OCI-LY7 (cell line): ENCODE measurements at regions not wholly inside any gene's neighbourhood (a gene's known extent, or its start where the extent isn't known, plus 50 kb on each side); places are given as distances from the start of the nearest gene placed in this dataset.

Experiments used
- BruUV-seq: library from RNA; stranded (reverse); fragments of 400-500 nt; replicated peaks from 2 replicates; lab custom pipeline; 2021; lab: Mats Ljungman, UMichigan
- CTCF ChIA-PET: fragments of 300-600 bp; sonication (Branson Sonifier 250); formaldehyde crosslinking; loops from one replicate; lab custom pipeline; 2022; ENCODE audit warnings: antibody characterized with exemption; ENCODE audit not compliant: unreplicated experiment; lab: Charles Lee
- POLR2A ChIA-PET: fragments of 300-600 bp; sonication (Branson Sonifier 250); formaldehyde crosslinking; loops from one replicate; lab custom pipeline; 2022; ENCODE audit warnings: antibody characterized with exemption; lab: Charles Lee
- DNase-seq: peaks from one replicate; pipeline ENCODE4 v3.0.0-alpha.2; 2015; ENCODE audit warnings: low spot score
- H2AFZ ChIP-seq: fragments of 200-600 bp; sonication (generic), shearing (Covaris generic); 2 replicates; pipeline ENCODE4 v1.6.1; 2014; ENCODE audit warnings: mild to moderate bottlenecking, antibody characterized with exemption, low read length, moderate library complexity
- H3K27ac ChIP-seq: fragments of 200-600 bp; sonication (generic); 2 replicates; pipeline ENCODE4 v1.5.1; 2014; ENCODE audit warnings: mixed run types, low read depth, mild to moderate bottlenecking, moderate library complexity, low read length, inconsistent platforms; ENCODE audit not compliant: poor library complexity, severe bottlenecking
- H3K36me3 ChIP-seq: fragments of 200-600 bp; sonication (generic); 2 replicates; pipeline ENCODE4 v1.6.1; 2014; ENCODE audit warnings: mild to moderate bottlenecking, antibody characterized with exemption, low read length, moderate library complexity, mixed read lengths; ENCODE audit not compliant: insufficient read depth
- H3K4me1 ChIP-seq: fragments of 200-600 bp; sonication (generic); 2 replicates; pipeline ENCODE4 v1.5.1; 2014; ENCODE audit warnings: mild to moderate bottlenecking, low read length; ENCODE audit not compliant: insufficient read depth, poor library complexity, severe bottlenecking
- H3K4me2 ChIP-seq: fragments of 200-600 bp; sonication (generic); 2 replicates; pipeline ENCODE4 v1.6.1; 2014; ENCODE audit warnings: mild to moderate bottlenecking, low read length
- H3K4me3 ChIP-seq: fragments of 200-600 bp; sonication (generic); 2 replicates; pipeline ENCODE4 v1.5.1; 2014; ENCODE audit warnings: mild to moderate bottlenecking, low read depth, low read length; ENCODE audit not compliant: poor library complexity, severe bottlenecking
- H3K79me2 ChIP-seq: fragments of 200-600 bp; sonication (generic); 2 replicates; pipeline ENCODE4 v1.6.1; 2016; ENCODE audit warnings: low read depth, mild to moderate bottlenecking, low read length, moderate library complexity, mixed read lengths; ENCODE audit not compliant: insufficient read depth
- H3K9me2 ChIP-seq: fragments of 200-600 bp; sonication (generic); 2 replicates; pipeline ENCODE4 v1.6.1; 2016; ENCODE audit warnings: mild to moderate bottlenecking, low read length, mixed read lengths; ENCODE audit not compliant: insufficient read depth
- H3K9me3 ChIP-seq: fragments of 200-600 bp; sonication (generic); 2 replicates; pipeline ENCODE4 v1.6.1; 2014; ENCODE audit warnings: mild to moderate bottlenecking, mixed run types, low read length, mixed read lengths
- H4K20me1 ChIP-seq: fragments of 200-600 bp; sonication (generic); 2 replicates; pipeline ENCODE4 v1.6.1; 2014; ENCODE audit warnings: mild to moderate bottlenecking, antibody characterized with exemption, low read length, moderate library complexity, mixed read lengths; ENCODE audit not compliant: insufficient read depth
- CTCF ChIP-seq: fragments of 200-600 bp; sonication (generic); conservative IDR thresholded peaks from 2 replicates; pipeline ENCODE4 v1.5.1; 2014; ENCODE audit warnings: mild to moderate bottlenecking, antibody characterized with exemption, low read length, moderate library complexity, mixed read lengths
- EZH2phosphoT487 ChIP-seq: fragments of 200-600 bp; sonication (generic); IDR thresholded peaks from 2 replicates; pipeline ENCODE4 v1.6.1; 2018; ENCODE audit warnings: low read depth, borderline replicate concordance, mild to moderate bottlenecking, mixed run types, antibody characterized with exemption, low read length, moderate library complexity, mixed read lengths
- intact Hi-C: fragments of 100-400 bp; cut with micrococcal nuclease; formaldehyde crosslinking; loops from one replicate; pipeline ENCODE4 v1.10.0; 2022; ENCODE audit not compliant: unreplicated experiment

- POLR2A ChIA-PET, result no interaction called here
- Histone ChIP-seq H3K36me3 (no peaks in the 10 kb centered on the region), H2AFZ (no peak overlapping the region), H3K79me2 (no peaks in the 10 kb centered on the region), H3K27ac (no peak overlapping the region), H3K4me3 (no peak overlapping the region), H3K9me2 (no peaks in the 10 kb centered on the region), H3K9me3 (no peaks in the 10 kb centered on the region), H3K4me1 (no peaks in the 10 kb centered on the region), H4K20me1 (no peaks in the 10 kb centered on the region), H3K4me2 (no peak overlapping the region)
- CTCF ChIA-PET, result no interaction called here
- DNase-seq, result no peak
- TF ChIP-seq EZH2phosphoT487 (no peak), CTCF (no peak)
- intact Hi-C loops, result no loop called here
- no TSS peak for BruUV-seq
Measured at GRCh38 chr1:67887146-67887545, 53.9 kb upstream of the GNG12 start.

GRCh38 chr1:67886076-67886475 lies 52.8 kb upstream of the GNG12 start:
- H3K4me2 ChIP-seq, result no peak overlapping the region
- DNase-seq, result no peak
- no peaks in the 10 kb centered on the region for H3K9me2 ChIP-seq
- no peaks in the 10 kb centered on the region for H3K4me1 ChIP-seq
- CTCF ChIA-PET, result no interaction called here
- no peaks in the 10 kb centered on the region for H3K9me3 ChIP-seq
- H4K20me1 ChIP-seq, result no peaks in the 10 kb centered on the region
- H3K79me2 ChIP-seq, result no peaks in the 10 kb centered on the region
- no peaks in the 10 kb centered on the region for H3K36me3 ChIP-seq
- POLR2A ChIA-PET, result no interaction called here
- no peak for TF ChIP-seq CTCF
- TF ChIP-seq EZH2phosphoT487, result no peak
- no peak overlapping the region for H2AFZ ChIP-seq
- BruUV-seq, result no TSS peak
- no peak overlapping the region for H3K4me3 ChIP-seq
- no peak overlapping the region for H3K27ac ChIP-seq
- intact Hi-C loops, result no loop called here

GRCh38 chr1:67883069-67883468 lies 49.8 kb upstream of the GNG12 start:
- no TSS peak for BruUV-seq
- Histone ChIP-seq H3K36me3 (no peaks in the 10 kb centered on the region), H3K4me2 (no peak overlapping the region), H3K9me3 (no peaks in the 10 kb centered on the region), H3K4me1 (no peaks in the 10 kb centered on the region), H3K79me2 (no peaks in the 10 kb centered on the region), H3K27ac (no peak overlapping the region), H3K4me3 (no peak overlapping the region), H3K9me2 (no peaks in the 10 kb centered on the region), H4K20me1 (no peaks in the 10 kb centered on the region), H2AFZ (no peak overlapping the region)
- POLR2A ChIA-PET, result no interaction called here
- no peak for DNase-seq
- intact Hi-C loops, result no loop called here
- TF ChIP-seq CTCF (no peak), EZH2phosphoT487 (no peak)
- CTCF ChIA-PET, result no interaction called here
